ENCODE measurements at regions not wholly inside any gene's neighbourhood (a gene's known extent, or its start where the extent isn't known, plus 50 kb on each side); places are given as distances from the start of the nearest gene placed in this dataset.
"Not testable (repeated sequence)": the region's sequence is repeated elsewhere in the genome, so short reads cannot be mapped to it uniquely, and the experiment has no call there.

- DNase-seq, result no peak
These were observed 619.0 kb downstream of the ANKRD7 start for GRCh38 chr7:118843456-118843855.

GRCh38 chr7:118844748-118845147 lies 620.2 kb downstream of the ANKRD7 start:
- no peak for DNase-seq

DNA sequence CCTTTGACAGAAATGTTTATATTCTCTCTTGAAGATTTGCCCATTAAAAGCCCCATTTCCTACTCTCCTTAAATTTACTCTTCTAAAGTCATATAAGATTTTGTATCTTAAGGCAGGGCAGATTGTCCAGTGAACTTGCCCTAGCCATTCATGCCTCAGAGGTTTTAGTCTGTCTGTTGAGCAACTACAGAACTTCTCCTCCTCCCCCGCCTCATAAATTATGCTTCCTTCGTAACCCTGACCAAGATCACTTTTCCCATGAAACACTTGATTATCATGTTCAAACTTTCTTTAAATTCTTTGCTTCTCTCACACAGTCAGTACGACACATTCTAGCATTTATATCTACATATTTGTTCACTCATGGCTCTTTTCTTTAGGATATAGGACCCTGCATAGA lies 621.3 kb downstream of the ANKRD7 start:
- no peak for DNase-seq

GRCh38 chr7:118846977-118847376 lies 622.5 kb downstream of the ANKRD7 start:
- no peak for DNase-seq

DNA sequence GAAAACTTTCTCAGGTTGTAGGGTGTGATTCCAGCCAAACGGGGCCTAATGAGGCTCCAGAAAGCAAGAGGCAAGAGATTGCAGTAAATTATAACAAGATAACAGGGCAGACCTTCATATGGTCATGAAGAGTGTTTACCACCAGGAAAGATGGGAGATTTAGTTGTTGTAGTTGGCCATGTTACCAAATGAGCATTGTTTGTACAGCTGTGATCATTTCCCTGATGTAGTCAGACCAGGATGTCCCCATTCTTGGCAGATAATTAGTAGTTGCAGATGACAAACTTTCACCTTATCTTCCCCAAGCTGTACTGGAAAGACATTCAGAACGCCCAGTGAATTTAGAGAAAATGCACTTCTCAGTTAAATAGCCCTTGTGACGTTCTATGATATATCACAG lies 630.8 kb downstream of the ANKRD7 start:
- no peak for DNase-seq

- no peak for DNase-seq
These were observed 634.2 kb downstream of the ANKRD7 start for GRCh38 chr7:118858651-118859149.

GRCh38 chr7:118861581-118861980 lies 637.1 kb downstream of the ANKRD7 start:
- no peak for DNase-seq

DNA sequence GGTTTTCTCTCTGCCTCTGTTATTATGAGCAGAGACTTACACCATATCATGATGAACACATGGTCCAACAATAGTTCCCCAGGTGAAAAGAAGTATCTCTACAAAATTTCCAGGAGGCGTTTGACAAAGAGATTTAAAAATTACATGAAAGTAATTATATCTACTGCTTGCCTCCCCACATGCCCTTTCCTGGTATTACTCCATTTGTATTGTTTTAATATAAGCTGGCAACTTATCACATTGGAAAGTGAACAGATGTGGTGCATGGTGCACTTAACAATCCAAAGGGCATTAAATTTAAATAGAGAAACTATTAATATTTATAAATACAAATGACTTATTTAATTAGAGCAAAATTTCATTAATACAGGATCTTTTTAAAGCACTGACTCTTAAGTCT lies 638.2 kb downstream of the ANKRD7 start:
- DNase-seq, result no peak

DNA sequence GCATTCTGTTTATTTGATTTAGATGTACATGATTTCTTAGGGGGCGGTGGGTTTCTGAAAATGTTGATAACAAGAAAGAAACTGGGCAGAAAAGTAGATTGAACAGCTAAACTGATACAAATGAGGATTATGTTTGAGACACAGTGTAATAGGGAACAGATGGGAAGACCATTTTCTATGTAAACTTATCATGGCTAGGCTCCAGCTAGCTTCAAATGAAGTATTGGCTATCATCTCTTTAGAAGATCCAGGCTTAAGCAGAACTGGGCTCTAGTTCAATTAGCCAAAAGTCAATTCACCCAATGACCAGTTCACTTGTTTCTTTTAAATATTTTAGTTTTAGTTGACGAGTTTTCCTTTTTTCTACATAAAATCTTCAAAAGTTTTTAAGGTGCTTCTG lies 639.5 kb downstream of the ANKRD7 start:
- DNase-seq, result no peak

- DNase-seq, result no peak
These were observed 643.4 kb downstream of the ANKRD7 start for GRCh38 chr7:118867860-118868259.

GRCh38 chr7:118869141-118869540 lies 644.6 kb downstream of the ANKRD7 start:
- not testable (repeated sequence) for DNase-seq

- no peak for DNase-seq
These were observed 645.7 kb downstream of the ANKRD7 start for GRCh38 chr7:118870187-118870586.

DNA sequence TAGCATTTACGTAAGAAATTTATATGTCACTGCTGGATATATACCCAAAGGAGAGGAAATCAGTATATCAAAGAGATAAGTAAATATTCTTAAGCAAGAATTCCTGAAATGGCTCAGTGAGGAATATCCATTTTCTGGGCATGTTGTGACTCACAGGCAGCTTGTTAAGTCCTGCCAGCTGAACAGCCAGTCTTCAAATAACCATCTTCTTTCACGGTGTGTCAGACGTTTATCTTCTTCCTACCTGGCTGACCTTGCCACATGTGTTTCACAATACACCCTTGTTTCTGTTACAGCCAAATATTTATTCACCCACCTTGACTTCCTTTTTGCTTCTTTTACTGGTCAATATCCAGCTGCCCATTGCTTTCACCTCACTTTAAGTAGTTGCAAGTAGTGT lies 648.1 kb downstream of the ANKRD7 start:
- no peak for DNase-seq

GRCh38 chr7:118877187-118877586 lies 652.7 kb downstream of the ANKRD7 start:
- no peak for DNase-seq

- no peak for DNase-seq
These were observed 653.8 kb downstream of the ANKRD7 start for GRCh38 chr7:118878336-118878735.

- no peak for DNase-seq
These were observed 673.8 kb downstream of the ANKRD7 start for GRCh38 chr7:118898284-118898683.

GRCh38 chr7:118902600-118902999 lies 678.1 kb downstream of the ANKRD7 start:
- DNase-seq, result no peak

- DNase-seq, result no peak
These were observed 683.5 kb downstream of the ANKRD7 start for GRCh38 chr7:118907911-118908527.

DNA sequence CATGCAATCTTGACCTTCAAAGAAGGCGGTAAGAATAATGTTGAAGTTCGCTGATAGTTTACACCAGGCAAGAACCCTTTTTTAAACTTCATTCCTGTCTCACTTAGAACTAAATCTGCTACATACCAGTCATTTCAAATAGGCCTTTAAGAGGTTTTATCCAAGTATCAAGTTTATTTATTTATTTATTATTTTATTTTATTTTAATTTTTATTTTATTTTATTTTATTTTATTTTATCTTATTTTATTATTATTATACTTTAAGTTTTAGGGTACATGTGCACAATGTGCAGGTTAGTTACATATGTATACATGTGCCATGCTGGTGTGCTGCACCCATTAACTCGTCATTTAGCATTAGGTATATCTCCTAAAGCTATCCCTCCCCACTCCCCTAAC lies 691.6 kb downstream of the ANKRD7 start:
- not testable (repeated sequence) for DNase-seq

GRCh38 chr7:118918556-118918955 lies 694.1 kb downstream of the ANKRD7 start:
- DNase-seq, result no peak

GRCh38 chr7:118938845-118939244 lies 714.3 kb downstream of the ANKRD7 start:
- DNase-seq, result no peak

DNA sequence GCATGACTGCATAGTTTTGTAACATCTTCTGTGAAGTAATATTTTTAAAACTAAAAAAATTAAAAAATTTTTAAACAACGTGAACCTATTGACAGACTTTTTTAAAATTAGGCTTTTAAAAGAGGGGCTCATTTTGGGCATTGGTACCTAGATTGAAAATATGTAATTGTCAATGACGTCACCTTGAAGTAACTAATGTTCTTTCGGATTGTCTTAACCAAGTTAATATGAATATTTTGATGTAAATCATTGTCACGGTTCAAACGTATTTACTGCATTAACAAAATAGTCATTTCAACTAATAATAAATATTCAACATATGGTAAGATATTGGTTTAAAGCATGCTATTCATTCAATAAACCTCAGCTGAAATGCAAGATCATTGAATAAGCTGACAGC lies 719.8 kb downstream of the ANKRD7 start:
- DNase-seq, result no peak

GRCh38 chr7:118945911-118946682 lies 721.6 kb downstream of the ANKRD7 start:
- DNase-seq, result no peak

GRCh38 chr7:118948508-118948907 lies 724.0 kb downstream of the ANKRD7 start:
- no peak for DNase-seq

DNA sequence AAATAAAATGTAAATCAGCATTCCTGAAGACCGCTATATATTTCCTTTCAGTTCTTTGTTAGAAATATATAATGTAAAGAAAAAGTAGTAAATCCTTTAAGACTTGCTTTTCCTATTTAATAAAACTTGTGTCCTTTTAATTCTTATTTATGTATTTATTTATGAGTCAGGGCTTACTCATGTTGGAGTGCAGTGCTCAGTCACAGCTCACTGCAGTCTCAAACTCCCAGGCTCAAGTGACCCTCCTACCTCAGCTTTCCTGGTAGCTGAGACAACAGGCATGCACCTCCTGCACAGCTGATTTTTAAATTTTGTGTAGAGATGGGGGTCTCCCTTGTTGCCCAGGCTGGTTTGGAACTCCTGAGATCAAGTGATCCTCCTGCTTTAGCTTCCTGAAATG lies 724.5 kb downstream of the ANKRD7 start:
- DNase-seq, result no peak

Measured in stimulated activated CD4-positive, alpha-beta T cell treated with anti-CD3 and anti-CD28 coated beads, Interleukin-1b, Interleukin-23, amount 100 ng/mL, for 48 hours (primary cell).